Naive thymus-derived CD8-positive, alpha-beta T cell (primary cell): ENCODE measurements at regions not wholly inside any gene's neighbourhood (a gene's known extent, or its start where the extent isn't known, plus 50 kb on each side); places are given as distances from the start of the nearest gene placed in this dataset.

Experiments
- ATAC-seq, 2 donors: fragments of 150-1000 bp; cut with Tn5 transposase in 1 of 2; sonication (Bioruptor Pico), chemical (Tn5 transposase) in 1 of 2; 1 replicate in 1 of 2; 2 replicates in 1 of 2; pipeline ENCODE4 v1.10.0; 2021; ENCODE audit warnings: mild to moderate bottlenecking in 2 of 2, moderate library complexity in 2 of 2
- POLR2A ChIA-PET: fragments of 350-600 bp; sonication (Branson Sonifier 250); formaldehyde crosslinking; loops from one replicate; lab custom pipeline; 2021; ENCODE audit warnings: antibody characterized with exemption; lab: Charles Lee
- DNase-seq, 10 donors: peaks; one replicate each; pipeline versions ENCODE4 v3.0.0 to v3.0.0-alpha.2; 2020 to 2022
- H3K27ac Mint-ChIP-seq, 10 donors: one replicate each; pipeline ENCODE4 v1.8.0; 2020 to 2022; ENCODE audit warnings: mild to moderate bottlenecking in 10 of 10, mixed read lengths in 10 of 10, moderate library complexity in 4 of 10, inconsistent platforms in 1 of 10
- H3K27me3 Mint-ChIP-seq, 5 donors: one replicate each; pipeline ENCODE4 v1.8.0; 2021 to 2022; ENCODE audit warnings: mixed read lengths in 5 of 5
- H3K36me3 Mint-ChIP-seq, 3 donors: one replicate each; pipeline ENCODE4 v1.8.0; 2020 to 2022; ENCODE audit warnings: mixed read lengths in 3 of 3, mild to moderate bottlenecking in 2 of 3, inconsistent platforms in 1 of 3
- H3K4me1 Mint-ChIP-seq, 4 donors: one replicate each; pipeline ENCODE4 v1.8.0; 2021 to 2022; ENCODE audit warnings: mixed read lengths in 4 of 4
- H3K4me3 Mint-ChIP-seq, 10 donors: one replicate each; pipeline ENCODE4 v1.8.0; 2020 to 2022; ENCODE audit warnings: mild to moderate bottlenecking in 10 of 10, mixed read lengths in 10 of 10, moderate library complexity in 6 of 10, inconsistent platforms in 1 of 10
- H3K9me3 Mint-ChIP-seq, 9 donors: one replicate each; pipeline ENCODE4 v1.8.0; 2020 to 2022; ENCODE audit warnings: mixed read lengths in 9 of 9, mild to moderate bottlenecking in 3 of 9, inconsistent platforms in 1 of 9, moderate library complexity in 1 of 9

DNA sequence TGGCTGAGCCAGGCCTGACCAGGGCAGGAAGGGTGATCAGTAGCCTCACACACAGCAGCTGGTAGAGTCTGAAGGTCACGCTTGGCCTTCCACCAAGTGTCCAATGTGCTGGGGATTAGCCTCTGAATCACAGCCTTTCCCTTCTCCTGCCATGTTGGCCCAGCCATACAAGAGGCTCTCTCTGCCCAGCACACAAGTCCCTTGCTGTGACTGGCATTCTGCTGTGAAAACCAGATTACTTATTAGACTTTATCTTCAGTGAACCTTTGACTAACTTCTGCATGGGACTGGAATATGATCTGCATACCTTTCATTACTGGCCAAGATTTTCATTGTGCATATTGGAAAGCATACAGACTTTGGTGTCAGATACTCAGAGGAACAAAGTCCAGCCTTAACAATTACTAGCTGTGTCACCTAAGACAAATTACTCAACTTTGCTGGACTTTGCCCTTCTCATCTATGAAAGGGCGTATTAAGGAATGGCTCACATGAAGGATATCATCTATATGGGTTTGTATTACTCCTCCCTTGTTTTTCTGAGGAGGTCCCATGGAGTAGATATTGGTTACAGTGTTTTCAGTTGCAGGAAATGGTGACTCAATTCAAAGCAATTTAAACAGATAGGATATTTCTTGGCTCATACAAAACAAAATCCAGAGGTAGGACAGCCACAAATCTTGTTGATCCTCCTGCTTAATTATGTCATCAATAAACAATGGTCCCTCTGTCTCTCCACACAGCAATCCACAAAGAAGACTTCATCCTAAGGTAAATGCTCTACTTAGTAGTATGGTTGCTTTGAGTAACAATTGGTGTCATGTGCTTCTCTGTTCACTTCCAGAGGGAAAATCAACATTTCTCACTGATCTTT is 99.6 kb downstream of the DYRK2 start:
- peaks cover 0 to 2% (median 0%) of the 10 kb centered on the region in 4 donors for H3K4me1 Mint-ChIP-seq
- POLR2A ChIA-PET = no interaction called here
- peaks cover 0 to 11% (median 4%) of the 10 kb centered on the region in 3 donors for H3K36me3 Mint-ChIP-seq
- peaks cover 0 to 2% (median 0%) of the 10 kb centered on the region in 5 donors for H3K27me3 Mint-ChIP-seq
- peaks cover 0 to 11% (median 0%) of the 10 kb centered on the region in 9 donors for H3K9me3 Mint-ChIP-seq
- no peak for DNase-seq
- ATAC-seq = no peak
- H3K4me3 Mint-ChIP-seq = no peak overlapping the region
- no peak overlapping the region for H3K27ac Mint-ChIP-seq

GRCh38 chr12:67748743-67749040 is 100.1 kb downstream of the DYRK2 start:
- H3K27ac Mint-ChIP-seq = no peak overlapping the region
- H3K4me1 Mint-ChIP-seq = peaks cover 0 to 2% (median 0%) of the 10 kb centered on the region in 4 donors
- peaks cover 0 to 11% (median 0%) of the 10 kb centered on the region in 9 donors for H3K9me3 Mint-ChIP-seq
- POLR2A ChIA-PET = no interaction called here
- H3K4me3 Mint-ChIP-seq = no peak overlapping the region
- no peak for DNase-seq
- ATAC-seq = no peak
- peaks cover 0 to 2% (median 0%) of the 10 kb centered on the region in 5 donors for H3K27me3 Mint-ChIP-seq
- H3K36me3 Mint-ChIP-seq = peaks cover 0 to 11% (median 4%) of the 10 kb centered on the region in 3 donors

DNA sequence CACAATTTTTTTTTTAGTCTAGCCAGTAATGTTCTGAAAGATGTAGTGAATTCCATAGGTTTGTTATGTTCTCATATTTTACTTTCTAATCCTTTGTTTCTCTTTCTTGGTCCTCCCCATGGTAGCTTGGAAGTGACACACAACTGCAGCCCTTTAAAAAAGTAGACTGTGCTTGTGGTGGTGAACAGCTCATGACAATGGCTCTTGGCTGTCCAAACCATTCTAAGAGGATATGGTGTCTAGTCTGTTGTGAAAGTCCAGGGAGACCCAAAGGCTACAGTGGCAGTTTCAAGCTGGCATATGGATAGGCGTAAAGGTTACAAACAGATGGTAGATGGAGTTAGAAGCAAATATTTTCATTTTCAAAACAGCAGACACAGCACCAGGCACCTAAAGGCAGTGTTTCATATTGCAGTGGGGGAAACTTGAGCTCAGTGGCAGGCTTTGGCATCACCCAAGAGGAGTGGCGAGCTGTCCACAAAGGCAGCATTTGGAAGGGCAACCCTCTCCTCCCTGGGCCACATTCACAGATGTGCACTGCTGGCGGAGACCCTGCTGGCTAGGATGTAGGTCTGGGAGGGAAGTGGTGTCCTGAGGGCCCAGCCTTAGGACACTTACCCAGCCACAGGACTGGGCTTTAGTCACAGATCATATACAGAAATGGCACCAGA is 102.1 kb downstream of the DYRK2 start:
- Mint-ChIP-seq H3K4me1 (peaks cover 0 to 7% (median 0%) of the 10 kb centered on the region in 4 donors), H3K4me3 (no peak overlapping the region), H3K27me3 (peaks cover 0 to 2% (median 0%) of the 10 kb centered on the region in 5 donors), H3K36me3 (peaks cover 0 to 11% (median 4%) of the 10 kb centered on the region in 3 donors), H3K27ac (peak overlapping the region in 1 of 10 donors; percentile 68), H3K9me3 (peaks cover 0 to 9% (median 0%) of the 10 kb centered on the region in 9 donors)
- POLR2A ChIA-PET = no interaction called here
- DNase-seq (no peak), ATAC-seq (no peak)

GRCh38 chr12:67751381-67751928 is 102.9 kb downstream of the DYRK2 start:
- Mint-ChIP-seq H3K36me3 (peaks cover 0 to 3% (median 0%) of the 10 kb centered on the region in 3 donors), H3K4me1 (peaks cover 0 to 12% (median 2%) of the 10 kb centered on the region in 4 donors), H3K4me3 (no peak overlapping the region), H3K9me3 (peaks cover 0 to under 1% (median 0%) of the 10 kb centered on the region in 9 donors), H3K27me3 (no peaks in the 10 kb centered on the region), H3K27ac (no peak overlapping the region)
- POLR2A ChIA-PET = no interaction called here
- no peak for ATAC-seq
- no peak for DNase-seq

GRCh38 chr12:67752226-67752732 is 103.7 kb downstream of the DYRK2 start:
- Mint-ChIP-seq H3K27me3 (no peaks in the 10 kb centered on the region), H3K9me3 (no peaks in the 10 kb centered on the region), H3K36me3 (no peaks in the 10 kb centered on the region), H3K4me3 (no peak overlapping the region), H3K27ac (no peak overlapping the region), H3K4me1 (peaks cover 0 to 14% (median 4%) of the 10 kb centered on the region in 4 donors)
- ATAC-seq (no peak), DNase-seq (no peak)
- POLR2A ChIA-PET = no interaction called here

DNA sequence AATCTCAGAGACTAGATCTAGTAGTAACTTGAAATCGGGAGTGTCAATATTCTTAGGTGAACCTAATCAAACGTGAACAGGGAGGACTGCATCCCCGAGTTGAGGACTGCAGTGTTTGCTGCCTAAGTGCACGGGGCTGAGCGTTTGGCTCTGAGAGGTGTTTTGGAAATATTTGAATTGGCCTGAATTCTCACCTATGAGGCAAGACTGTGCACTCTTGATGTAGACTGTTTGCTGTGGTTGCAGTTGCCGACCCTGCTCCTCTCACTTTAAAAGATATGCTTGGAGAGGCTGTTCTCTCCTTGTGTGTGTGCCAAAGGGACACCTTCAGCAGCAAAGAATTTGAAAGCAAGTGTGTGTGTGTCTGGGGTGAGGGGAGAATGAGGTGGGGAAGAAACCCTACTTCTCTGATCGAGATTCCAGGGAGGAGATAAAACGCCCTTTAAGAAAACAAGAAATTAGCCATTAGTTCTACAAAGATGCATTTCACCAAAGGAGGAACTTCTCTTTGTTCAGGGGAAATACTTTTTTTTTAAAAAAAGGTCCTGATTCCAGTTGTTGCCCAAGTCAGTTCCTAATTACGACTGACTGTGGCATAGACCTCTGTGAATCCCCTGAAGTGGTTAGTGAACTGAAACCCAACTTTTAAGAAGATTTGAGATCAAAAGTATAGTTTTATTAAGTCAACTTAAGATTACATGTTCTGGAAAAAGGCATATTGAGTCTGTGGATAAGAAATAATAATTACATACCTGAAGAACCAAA is 106.6 kb downstream of the DYRK2 start:
- POLR2A ChIA-PET = no interaction called here
- no peak for DNase-seq

GRCh38 chr12:67757651-67758050 is 109.1 kb downstream of the DYRK2 start:
- no peak overlapping the region for H3K4me3 Mint-ChIP-seq
- POLR2A ChIA-PET = no interaction called here
- H3K9me3 Mint-ChIP-seq = no peaks in the 10 kb centered on the region
- ATAC-seq (no peak), DNase-seq (no peak)
- H3K27me3 Mint-ChIP-seq = peaks cover 0 to 1% (median 0%) of the 10 kb centered on the region in 5 donors
- H3K27ac Mint-ChIP-seq = no peak overlapping the region
- peaks cover 0 to 20% (median 4%) of the 10 kb centered on the region in 4 donors for H3K4me1 Mint-ChIP-seq
- peaks cover 0 to 5% (median 0%) of the 10 kb centered on the region in 3 donors for H3K36me3 Mint-ChIP-seq

More for the DNA sequence above, 106.6 kb downstream of the DYRK2 start:
- no peak for ATAC-seq
- Mint-ChIP-seq H3K36me3 (peaks cover 0 to 5% (median 0%) of the 10 kb centered on the region in 3 donors), H3K9me3 (no peaks in the 10 kb centered on the region), H3K4me3 (no peak overlapping the region), H3K27ac (no peak overlapping the region), H3K27me3 (no peaks in the 10 kb centered on the region), H3K4me1 (peaks cover 0 to 20% (median 4%) of the 10 kb centered on the region in 4 donors)

DNA sequence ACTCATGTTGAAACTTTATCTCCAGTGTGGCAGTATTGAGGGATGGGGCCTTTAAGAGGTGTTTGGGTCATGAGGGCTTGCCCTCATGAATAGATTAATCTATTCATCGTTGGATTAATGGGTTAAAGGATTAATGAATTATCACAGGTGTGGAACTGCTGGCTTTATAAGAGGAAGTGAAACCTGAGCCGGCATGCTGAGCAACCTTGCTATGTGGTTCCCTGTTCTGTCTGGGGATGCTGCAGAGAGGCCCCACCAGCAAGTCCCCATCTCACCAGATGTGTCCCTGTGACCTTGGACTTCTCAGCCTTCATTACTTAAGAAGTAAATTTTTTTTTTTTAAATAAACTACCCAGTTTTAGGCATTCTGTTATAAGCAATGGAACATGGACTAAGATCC is 109.6 kb downstream of the DYRK2 start:
- DNase-seq (peak in 1 of 10 donors; percentile 7), ATAC-seq (no peak)
- peaks cover 0 to 1% (median 0%) of the 10 kb centered on the region in 5 donors for H3K27me3 Mint-ChIP-seq
- H3K4me1 Mint-ChIP-seq = peaks cover 0 to 20% (median 4%) of the 10 kb centered on the region in 4 donors
- peaks cover 0 to 6% (median 0%) of the 10 kb centered on the region in 3 donors for H3K36me3 Mint-ChIP-seq
- POLR2A ChIA-PET = no interaction called here
- no peak overlapping the region for H3K27ac Mint-ChIP-seq
- no peak overlapping the region for H3K4me3 Mint-ChIP-seq
- H3K9me3 Mint-ChIP-seq = no peaks in the 10 kb centered on the region

DNA sequence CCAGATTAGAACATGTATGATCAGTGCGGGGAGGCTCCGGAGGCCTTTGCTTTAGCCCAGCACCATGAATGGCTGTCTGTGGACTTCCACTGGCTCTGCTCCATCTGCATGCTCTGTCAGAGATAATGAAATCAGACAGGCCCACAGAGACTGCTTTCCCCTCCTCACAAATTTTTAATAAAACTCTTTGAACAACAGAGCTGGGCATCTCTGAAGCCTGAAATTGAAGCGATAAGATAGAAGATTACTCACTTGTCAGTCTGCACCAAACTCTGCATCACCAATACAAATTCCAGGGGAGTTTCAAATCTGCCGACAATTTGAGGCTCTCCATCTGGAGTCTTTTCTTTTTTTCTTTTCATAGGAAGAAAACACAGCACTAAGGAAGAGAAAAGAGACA is 110.0 kb downstream of the DYRK2 start:
- DNase-seq (no peak), ATAC-seq (no peak)
- POLR2A ChIA-PET = no interaction called here
- H3K9me3 Mint-ChIP-seq = no peaks in the 10 kb centered on the region
- H3K27me3 Mint-ChIP-seq = peaks cover 0 to 2% (median 0%) of the 10 kb centered on the region in 5 donors
- peaks cover 0 to 10% (median 0%) of the 10 kb centered on the region in 3 donors for H3K36me3 Mint-ChIP-seq
- H3K4me1 Mint-ChIP-seq = peaks cover 0 to 20% (median 4%) of the 10 kb centered on the region in 4 donors
- H3K27ac Mint-ChIP-seq = no peak overlapping the region
- no peak overlapping the region for H3K4me3 Mint-ChIP-seq

- DNase-seq (no peak), ATAC-seq (no peak)
- Mint-ChIP-seq H3K4me3 (no peak overlapping the region), H3K27ac (no peak overlapping the region), H3K27me3 (peaks cover 0 to 3% (median 0%) of the 10 kb centered on the region in 5 donors), H3K36me3 (peaks cover 0 to 10% (median 0%) of the 10 kb centered on the region in 3 donors), H3K9me3 (no peaks in the 10 kb centered on the region), H3K4me1 (peaks cover 0 to 20% (median 4%) of the 10 kb centered on the region in 4 donors)
- POLR2A ChIA-PET = no interaction called here
Measured at GRCh38 chr12:67759829-67760228, 111.3 kb downstream of the DYRK2 start.

DNA sequence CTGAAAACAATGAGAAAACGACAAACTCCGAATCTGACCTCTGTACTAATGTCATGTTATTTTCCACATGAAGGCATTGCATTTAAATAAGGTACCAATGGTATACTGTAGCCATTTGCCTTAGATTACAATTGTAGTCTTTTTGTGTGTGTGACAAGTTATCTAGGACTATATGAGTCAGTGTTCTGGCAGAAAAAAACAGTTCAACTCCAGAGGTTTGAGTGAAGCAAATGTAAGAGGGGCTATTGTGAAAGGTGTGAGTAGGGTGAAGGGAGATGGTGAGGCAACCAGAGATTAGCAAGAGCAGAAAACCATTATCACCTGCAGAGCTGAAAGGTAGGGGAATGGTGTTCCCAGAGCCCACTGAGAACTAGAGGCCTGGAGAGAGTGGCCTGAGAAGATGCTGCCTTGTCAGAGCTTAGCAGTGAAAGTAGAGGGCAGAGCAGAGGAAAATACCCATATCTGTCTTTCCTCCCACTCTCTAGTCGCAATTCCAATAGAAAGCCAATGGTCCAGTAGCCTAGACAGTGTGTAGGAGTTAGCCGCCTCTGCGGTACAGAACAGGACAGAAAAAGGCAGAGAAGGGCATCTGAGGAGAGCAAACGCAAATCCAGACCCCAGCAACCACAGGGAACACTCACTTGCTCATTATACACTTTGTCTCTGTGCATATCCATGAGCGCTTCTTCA is 112.2 kb downstream of the DYRK2 start:
- Mint-ChIP-seq H3K36me3 (peaks cover 0 to 10% (median 0%) of the 10 kb centered on the region in 3 donors), H3K27me3 (peaks cover 0 to 3% (median 0%) of the 10 kb centered on the region in 5 donors), H3K4me3 (no peak overlapping the region), H3K4me1 (peaks cover 0 to 11% (median 4%) of the 10 kb centered on the region in 4 donors), H3K27ac (no peak overlapping the region), H3K9me3 (no peaks in the 10 kb centered on the region)
- no peak for ATAC-seq
- POLR2A ChIA-PET = no interaction called here
- no peak for DNase-seq
